Left lung (tissue), 4 donors: ENCODE measurements at regions not wholly inside any gene's neighbourhood (a gene's known extent, or its start where the extent isn't known, plus 50 kb on each side); places are given as distances from the start of the nearest gene placed in this dataset.
"Not testable (repeated sequence)": the region's sequence is repeated elsewhere in the genome, so short reads cannot be mapped to it uniquely, and the experiment has no call there.

ENCODE experiments used
- ATAC-seq: fragments of 200-7000 bp; cut with Tn5 transposase; one replicate; pipeline ENCODE4 v1.9.1; 2020; ENCODE audit warnings: moderate library complexity
- DNase-seq, 4 donors: peaks; one replicate each; pipeline ENCODE4 v3.0.0-alpha.2; 2013 to 2020
- H3K27ac ChIP-seq, 2 donors: fragments of 200-600 bp; sonication (generic) in 1 of 2; one replicate each; pipeline versions ENCODE4 v1.5.0 to v1.8.0; 2020 to 2021
- H3K27me3 ChIP-seq, 2 donors: fragments of 200-600 bp; sonication (generic) in 1 of 2; one replicate each; pipeline versions ENCODE4 v1.5.0 to v1.8.0; 2020 to 2021
- H3K36me3 ChIP-seq, 2 donors: fragments of 200-600 bp; sonication (generic) in 1 of 2; one replicate each; pipeline versions ENCODE4 v1.5.0 to v1.8.0; 2020 to 2021
- H3K4me1 ChIP-seq, 2 donors: fragments of 200-600 bp; one replicate each; pipeline ENCODE4 v1.8.0; 2021
- H3K4me3 ChIP-seq, 2 donors: fragments of 200-600 bp; sonication (generic) in 1 of 2; one replicate each; pipeline versions ENCODE4 v1.5.0 to v1.8.0; 2020 to 2021; ENCODE audit warnings: mild to moderate bottlenecking in 1 of 2
- H3K9me3 ChIP-seq, 2 donors: fragments of 200-600 bp; sonication (generic) in 1 of 2; one replicate each; pipeline versions ENCODE4 v1.5.0 to v1.8.0; 2020 to 2021
- intact Hi-C, 2 donors: fragments of 100-400 bp; cut with DNase I; formaldehyde crosslinking; loops; one replicate each; pipeline versions ENCODE4 v1.11.2 to v1.14.2; 2022
- TF ChIP-seq, protein P1 (sequence below), 2 donors: fragments of 200-600 bp; sonication (generic) in 1 of 2; IDR thresholded peaks; one replicate each; pipeline versions ENCODE4 v1.5.0 to v1.8.0; 2021; ENCODE audit warnings: antibody characterized with exemption in 2 of 2
- donor health status: DM: no; HTN: yes; CAD: no.
- donor health status: DM: no; HTN: no; CAD: no.

- Histone ChIP-seq H3K27me3 (no peaks in the 10 kb centered on the region), H3K4me1 (peaks cover 19 to 43% of the 10 kb centered on the region in 2 donors), H3K27ac (peak overlapping the region; percentile 89 to 97), H3K4me3 (peak overlapping the region; percentile 11 to 48), H3K36me3 (peaks cover 0 to 4% of the 10 kb centered on the region in 2 donors), H3K9me3 (peaks cover 0 to 8% of the 10 kb centered on the region in 2 donors)
- intact Hi-C loops, result no loop called here
- TF ChIP-seq, protein P1, sequence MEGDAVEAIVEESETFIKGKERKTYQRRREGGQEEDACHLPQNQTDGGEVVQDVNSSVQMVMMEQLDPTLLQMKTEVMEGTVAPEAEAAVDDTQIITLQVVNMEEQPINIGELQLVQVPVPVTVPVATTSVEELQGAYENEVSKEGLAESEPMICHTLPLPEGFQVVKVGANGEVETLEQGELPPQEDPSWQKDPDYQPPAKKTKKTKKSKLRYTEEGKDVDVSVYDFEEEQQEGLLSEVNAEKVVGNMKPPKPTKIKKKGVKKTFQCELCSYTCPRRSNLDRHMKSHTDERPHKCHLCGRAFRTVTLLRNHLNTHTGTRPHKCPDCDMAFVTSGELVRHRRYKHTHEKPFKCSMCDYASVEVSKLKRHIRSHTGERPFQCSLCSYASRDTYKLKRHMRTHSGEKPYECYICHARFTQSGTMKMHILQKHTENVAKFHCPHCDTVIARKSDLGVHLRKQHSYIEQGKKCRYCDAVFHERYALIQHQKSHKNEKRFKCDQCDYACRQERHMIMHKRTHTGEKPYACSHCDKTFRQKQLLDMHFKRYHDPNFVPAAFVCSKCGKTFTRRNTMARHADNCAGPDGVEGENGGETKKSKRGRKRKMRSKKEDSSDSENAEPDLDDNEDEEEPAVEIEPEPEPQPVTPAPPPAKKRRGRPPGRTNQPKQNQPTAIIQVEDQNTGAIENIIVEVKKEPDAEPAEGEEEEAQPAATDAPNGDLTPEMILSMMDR (IDR thresholded peaks at IDR 0.05), result no peak
- no peak for DNase-seq
- peak; percentile 37 for ATAC-seq
Observed at GRCh38 chr6:25137916-25138232, 141.3 kb upstream of the CARMIL1 start.

DNA sequence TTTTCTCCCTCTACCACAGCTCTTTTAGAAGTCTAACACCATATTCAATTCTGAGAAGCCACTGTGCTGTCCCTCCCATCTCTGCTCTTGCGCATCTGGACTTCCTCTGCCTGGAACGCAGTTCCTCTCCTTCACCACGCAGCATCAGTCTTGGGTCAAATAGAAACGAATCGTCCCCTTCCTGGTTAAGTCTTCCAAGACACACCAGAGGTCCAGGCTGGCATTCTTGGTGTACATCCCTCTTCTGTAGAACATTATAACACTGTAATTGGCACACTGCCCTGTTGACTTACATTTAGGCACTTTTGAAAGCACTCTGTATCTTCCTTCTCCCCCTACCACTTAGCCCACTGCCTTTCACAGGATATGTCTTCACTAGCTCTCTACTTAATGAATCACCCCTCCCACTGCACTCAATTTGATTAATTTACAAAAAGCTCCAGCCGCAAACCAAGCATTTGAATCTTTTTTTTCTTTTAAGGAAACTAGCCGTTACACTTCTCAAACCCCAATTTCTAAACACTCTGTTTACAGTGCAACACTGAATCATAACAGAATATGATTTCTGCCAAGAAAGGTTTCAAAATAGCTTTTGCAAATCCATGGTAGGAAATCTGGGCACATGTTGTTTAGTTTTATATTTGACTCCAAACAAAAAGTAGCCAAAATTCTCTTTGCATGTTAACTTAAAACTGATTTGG, 140.8 kb upstream of the CARMIL1 start:
- Histone ChIP-seq H3K36me3 (peaks cover 0 to 4% of the 10 kb centered on the region in 2 donors), H3K9me3 (peaks cover 0 to 3% of the 10 kb centered on the region in 2 donors), H3K27me3 (no peaks in the 10 kb centered on the region), H3K4me3 (peak overlapping the region; percentile 11 to 48), H3K27ac (peak overlapping the region; percentile 89 to 97), H3K4me1 (peaks cover 19 to 38% of the 10 kb centered on the region in 2 donors)
- TF ChIP-seq, protein P1 (IDR thresholded peaks at IDR 0.05), result peak; percentile 12 to 47
- peak in 3 of 4 donors; percentile 49 to 66 (median 51) for DNase-seq
- intact Hi-C loops, result no loop called here
- peak; percentile 74 for ATAC-seq

GRCh38 chr6:25138934-25139415, 140.2 kb upstream of the CARMIL1 start:
- Histone ChIP-seq H3K27me3 (no peaks in the 10 kb centered on the region), H3K4me1 (peaks cover 19 to 36% of the 10 kb centered on the region in 2 donors), H3K9me3 (no peaks in the 10 kb centered on the region), H3K4me3 (peak overlapping the region; percentile 11 to 48), H3K27ac (peak overlapping the region; percentile 89 to 97), H3K36me3 (peaks cover 0 to 4% of the 10 kb centered on the region in 2 donors)
- TF ChIP-seq, protein P1 (IDR thresholded peaks at IDR 0.05), result no peak
- intact Hi-C loops, result no loop called here
- ATAC-seq (no peak), DNase-seq (no peak)

DNA sequence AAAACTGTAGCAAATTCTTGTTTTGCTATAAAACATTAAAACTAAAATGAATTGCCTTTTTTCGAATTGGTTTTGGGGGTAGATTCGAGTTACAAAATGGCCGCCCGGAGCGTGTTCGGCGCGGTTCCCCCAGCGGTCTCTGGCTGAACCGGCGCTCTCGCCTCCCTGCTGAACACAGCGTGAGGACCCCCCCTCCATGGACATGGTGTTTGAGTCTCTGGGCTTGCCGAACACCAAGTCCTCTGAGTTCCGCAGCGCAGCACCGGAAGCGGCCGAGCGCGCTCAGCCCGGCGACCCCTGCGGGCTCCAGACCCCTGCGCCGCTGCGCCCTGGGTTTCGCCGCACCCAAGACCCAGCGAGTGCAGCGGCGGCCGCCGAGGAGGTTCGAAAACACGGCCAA, 139.6 kb upstream of the CARMIL1 start:
- intact Hi-C loops, H3K27me3 ChIP-seq, ATAC-seq, H3K36me3 ChIP-seq, H3K9me3 ChIP-seq: not testable (repeated sequence)
- peak in 1 of 4 donors; percentile 54 for DNase-seq
- peak overlapping the region; percentile 89 to 97 for H3K27ac ChIP-seq
- H3K4me3 ChIP-seq, result peak overlapping the region in 1 of 2 donors; percentile 48
- peaks cover 19 to 36% of the 10 kb centered on the region in 2 donors for H3K4me1 ChIP-seq

DNA sequence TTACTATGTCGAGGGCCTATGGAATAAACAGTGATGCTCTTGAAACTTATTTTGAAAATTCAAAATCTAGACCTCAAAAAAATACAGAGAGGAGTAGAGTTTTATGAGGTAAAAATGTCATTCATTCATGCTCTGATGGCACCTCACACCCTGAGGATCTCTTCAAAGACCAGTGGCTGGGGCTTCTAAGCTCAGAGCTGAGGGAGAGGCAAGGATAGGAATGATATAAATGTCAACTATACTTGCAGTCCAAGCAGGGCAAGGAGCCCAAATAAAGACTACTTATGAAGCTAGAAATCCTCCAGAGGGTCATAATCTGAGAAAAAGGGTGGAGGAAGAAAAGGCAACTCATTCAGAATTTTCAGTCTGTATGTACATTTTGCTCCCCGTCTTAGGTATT, 136.7 kb upstream of the CARMIL1 start:
- Histone ChIP-seq H3K9me3 (no peaks in the 10 kb centered on the region), H3K4me1 (peaks cover 7 to 31% of the 10 kb centered on the region in 2 donors), H3K36me3 (no peaks in the 10 kb centered on the region), H3K27me3 (no peaks in the 10 kb centered on the region), H3K27ac (no peak overlapping the region), H3K4me3 (no peak overlapping the region)
- ATAC-seq, result no peak
- intact Hi-C loops, result no loop called here
- DNase-seq, result no peak
- TF ChIP-seq, protein P1 (IDR thresholded peaks at IDR 0.05), result no peak
